Mammary epithelial cell (primary cell): ENCODE measurements at regions not wholly inside any gene's neighbourhood (a gene's known extent, or its start where the extent isn't known, plus 50 kb on each side); places are given as distances from the start of the nearest gene placed in this dataset.

Experiments
- EZH2 ChIP-seq: IDR thresholded peaks from 2 replicates; pipeline ENCODE4 v1.6.1; 2012; ENCODE audit warnings: low read length, inconsistent platforms, borderline replicate concordance
- TF ChIP-seq, protein P1 (sequence below), 2 donors: IDR thresholded peaks in 1 of 2; conservative IDR thresholded peaks in 1 of 2; 2 replicates each; pipeline ENCODE4 v1.5.1; 2011 to 2012; ENCODE audit warnings: inconsistent platforms in 2 of 2, low read length in 2 of 2, mild to moderate bottlenecking in 2 of 2, control low read depth in 1 of 2, low read depth in 1 of 2; ENCODE audit not compliant: insufficient read depth in 1 of 2; ENCODE audit errors: extremely low read depth in 1 of 2

DNA sequence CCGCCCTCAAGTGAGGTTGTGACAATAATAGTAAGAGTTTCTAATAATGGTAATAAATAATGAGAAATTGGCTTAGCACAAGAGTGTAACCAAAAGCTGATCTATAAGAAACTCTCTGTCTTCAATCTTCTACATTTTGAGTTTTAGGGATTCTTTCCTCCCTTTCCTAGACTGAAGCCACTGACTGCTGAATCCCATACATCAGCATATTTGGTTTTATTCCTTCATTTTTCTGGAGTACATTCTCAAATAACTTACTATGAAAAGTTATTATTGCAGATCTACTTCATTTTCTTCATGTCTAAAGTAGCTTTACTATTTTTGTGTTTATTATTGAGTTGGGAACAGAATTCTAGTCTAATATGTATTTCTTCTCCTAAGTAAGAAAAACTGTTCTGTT, 49.9 kb upstream of the ADAD1 start:
- TF ChIP-seq, protein P1, sequence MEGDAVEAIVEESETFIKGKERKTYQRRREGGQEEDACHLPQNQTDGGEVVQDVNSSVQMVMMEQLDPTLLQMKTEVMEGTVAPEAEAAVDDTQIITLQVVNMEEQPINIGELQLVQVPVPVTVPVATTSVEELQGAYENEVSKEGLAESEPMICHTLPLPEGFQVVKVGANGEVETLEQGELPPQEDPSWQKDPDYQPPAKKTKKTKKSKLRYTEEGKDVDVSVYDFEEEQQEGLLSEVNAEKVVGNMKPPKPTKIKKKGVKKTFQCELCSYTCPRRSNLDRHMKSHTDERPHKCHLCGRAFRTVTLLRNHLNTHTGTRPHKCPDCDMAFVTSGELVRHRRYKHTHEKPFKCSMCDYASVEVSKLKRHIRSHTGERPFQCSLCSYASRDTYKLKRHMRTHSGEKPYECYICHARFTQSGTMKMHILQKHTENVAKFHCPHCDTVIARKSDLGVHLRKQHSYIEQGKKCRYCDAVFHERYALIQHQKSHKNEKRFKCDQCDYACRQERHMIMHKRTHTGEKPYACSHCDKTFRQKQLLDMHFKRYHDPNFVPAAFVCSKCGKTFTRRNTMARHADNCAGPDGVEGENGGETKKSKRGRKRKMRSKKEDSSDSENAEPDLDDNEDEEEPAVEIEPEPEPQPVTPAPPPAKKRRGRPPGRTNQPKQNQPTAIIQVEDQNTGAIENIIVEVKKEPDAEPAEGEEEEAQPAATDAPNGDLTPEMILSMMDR (conservative IDR thresholded peaks at IDR 0.05 in 1 of 2, IDR thresholded peaks at IDR 0.05 in 1 of 2; ENCODE audit: extremely low read depth in 1 of 2, insufficient read depth in 1 of 2, low read depth in 1 of 2, low read length in 2 of 2) = no peak
- no peak for TF ChIP-seq EZH2
